Sigmoid colon (tissue), 6 donors: ENCODE measurements at regions not wholly inside any gene's neighbourhood (a gene's known extent, or its start where the extent isn't known, plus 50 kb on each side); places are given as distances from the start of the nearest gene placed in this dataset.

Experiments used
- DNase-seq: peaks from one replicate; pipeline ENCODE4 v3.0.0-alpha.2; 2019
- H3K27ac ChIP-seq, 4 donors: fragments of 200-600 bp; sonication (generic); one replicate each; pipeline ENCODE4 v1.5.1; 2016 to 2019; ENCODE audit warnings: mild to moderate bottlenecking in 1 of 4
- H3K27me3 ChIP-seq, 3 donors: fragments of 200-600 bp; sonication (generic); one replicate each; pipeline ENCODE4 v1.5.1; 2019; ENCODE audit warnings: mild to moderate bottlenecking in 1 of 3
- H3K36me3 ChIP-seq, 4 donors: fragments of 200-600 bp; sonication (generic); one replicate each; pipeline ENCODE4 v1.5.1; 2016 to 2019
- H3K4me1 ChIP-seq, 4 donors: fragments of 200-600 bp; sonication (generic); one replicate each; pipeline ENCODE4 v1.5.1; 2017 to 2019
- H3K4me3 ChIP-seq, 4 donors: fragments of 200-600 bp; sonication (generic); one replicate each; pipeline ENCODE4 v1.5.1; 2017 to 2019; ENCODE audit warnings: mild to moderate bottlenecking in 2 of 4, moderate library complexity in 1 of 4
- H3K9me3 ChIP-seq, 4 donors: fragments of 200-600 bp in 3 of 4; sonication (generic) in 3 of 4; one replicate each; pipeline versions ENCODE4 v1.5.1 to v1.6.1; 2013 to 2019
- CTCF ChIP-seq, 4 experiments: fragments of 450-650 bp in 3 of 4; fragments of 200-600 bp in 1 of 4; IDR thresholded peaks; one replicate each; pipeline ENCODE4 v1.5.1; 2016 to 2019; ENCODE audit warnings: antibody characterized with exemption in 4 of 4, mild to moderate bottlenecking in 3 of 4, moderate library complexity in 2 of 4
- EP300 ChIP-seq, 4 donors: sonication (generic); formaldehyde crosslinking; IDR thresholded peaks; one replicate each; pipeline ENCODE4 v1.6.1; 2017; ENCODE audit warnings: antibody characterized with exemption in 4 of 4
- POLR2A ChIP-seq, 2 donors: fragments of 450-650 bp; IDR thresholded peaks; one replicate each; pipeline ENCODE4 v1.6.1; 2016; ENCODE audit warnings: antibody characterized with exemption in 2 of 2, mild to moderate bottlenecking in 2 of 2, moderate library complexity in 2 of 2
- POLR2AphosphoS5 ChIP-seq, 4 donors: sonication (generic); formaldehyde crosslinking; IDR thresholded peaks; one replicate each; pipeline ENCODE4 v1.6.1; 2017; ENCODE audit warnings: antibody characterized with exemption in 4 of 4
- WGBS, 2 donors: extraction: QIAGEN DNeasy Blood & Tissue Kit; methylation state at CpG; one replicate each; pipeline ENCODE4 v1.1.7; 2013; 5-methylcytosine and 5-hydroxymethylcytosine counted together
- intact Hi-C: fragments of 100-400 bp; cut with DNase I; formaldehyde crosslinking; loops from one replicate; pipeline ENCODE4 v1.15.1; 2023
- donor health status: healthy with polysubstance abuse.
- donor health status: healthy.

GRCh38 chr2:60649721-60650120 lies 96.3 kb upstream of the BCL11A start:
- Histone ChIP-seq H3K27me3 (peaks cover 0 to 4% (median 0%) of the 10 kb centered on the region in 3 donors), H3K4me1 (peaks cover 0 to 4% (median 0%) of the 10 kb centered on the region in 4 donors), H3K4me3 (no peak overlapping the region), H3K9me3 (no peaks in the 10 kb centered on the region), H3K36me3 (no peaks in the 10 kb centered on the region), H3K27ac (no peak overlapping the region)
- intact Hi-C loops, result no loop called here
- DNase-seq, result no peak
- TF ChIP-seq POLR2AphosphoS5 (IDR thresholded peaks at IDR 0.05), result no peak
- no peak for TF ChIP-seq POLR2A (IDR thresholded peaks at IDR 0.05)
- no peak for TF ChIP-seq CTCF (IDR thresholded peaks at IDR 0.05)
- TF ChIP-seq EP300 (IDR thresholded peaks at IDR 0.05), result no peak

- no peak overlapping the region for H3K4me3 ChIP-seq
- TF ChIP-seq POLR2AphosphoS5 (IDR thresholded peaks at IDR 0.05), result no peak
- TF ChIP-seq POLR2A (IDR thresholded peaks at IDR 0.05), result no peak
- intact Hi-C loops, result no loop called here
- no peaks in the 10 kb centered on the region for H3K27me3 ChIP-seq
- no peaks in the 10 kb centered on the region for H3K9me3 ChIP-seq
- WGBS, 2 donors, result 85 to 89% methylated on average over 15 of the region's 15 CpGs
- H3K36me3 ChIP-seq, result no peaks in the 10 kb centered on the region
- DNase-seq, result no peak
- no peak overlapping the region for H3K27ac ChIP-seq
- no peaks in the 10 kb centered on the region for H3K4me1 ChIP-seq
These were observed 99.4 kb upstream of the BCL11A start for GRCh38 chr2:60652832-60653340.

GRCh38 chr2:60657673-60658072 lies 98.4 kb upstream of the PAPOLG start:
- H3K27ac ChIP-seq, result no peak overlapping the region
- no peaks in the 10 kb centered on the region for H3K27me3 ChIP-seq
- H3K36me3 ChIP-seq, result no peaks in the 10 kb centered on the region
- WGBS, 2 donors, result 80 to 90% methylated on average over 4 of the region's 4 CpGs
- intact Hi-C loops, result no loop called here
- no peaks in the 10 kb centered on the region for H3K4me1 ChIP-seq
- no peaks in the 10 kb centered on the region for H3K9me3 ChIP-seq
- DNase-seq, result no peak
- TF ChIP-seq POLR2AphosphoS5 (IDR thresholded peaks at IDR 0.05) (no peak), POLR2A (IDR thresholded peaks at IDR 0.05) (no peak), EP300 (IDR thresholded peaks at IDR 0.05) (no peak), CTCF (IDR thresholded peaks at IDR 0.05) (no peak)
- H3K4me3 ChIP-seq, result no peak overlapping the region

- DNase-seq, result no peak
- Histone ChIP-seq H3K9me3 (no peaks in the 10 kb centered on the region), H3K36me3 (no peaks in the 10 kb centered on the region), H3K4me1 (no peaks in the 10 kb centered on the region), H3K4me3 (no peak overlapping the region), H3K27ac (no peak overlapping the region), H3K27me3 (no peaks in the 10 kb centered on the region)
- WGBS, 2 donors, result 69 to 92% methylated on average over 5 of the region's 5 CpGs
- TF ChIP-seq CTCF (IDR thresholded peaks at IDR 0.05) (no peak), POLR2A (IDR thresholded peaks at IDR 0.05) (no peak), EP300 (IDR thresholded peaks at IDR 0.05) (no peak), POLR2AphosphoS5 (IDR thresholded peaks at IDR 0.05) (no peak)
- intact Hi-C loops, result no loop called here
These were observed 97.0 kb upstream of the PAPOLG start for GRCh38 chr2:60659026-60659425.

- Histone ChIP-seq H3K27me3 (no peaks in the 10 kb centered on the region), H3K4me3 (no peak overlapping the region), H3K27ac (no peak overlapping the region), H3K36me3 (no peaks in the 10 kb centered on the region), H3K4me1 (no peaks in the 10 kb centered on the region), H3K9me3 (no peaks in the 10 kb centered on the region)
- no peak for TF ChIP-seq EP300 (IDR thresholded peaks at IDR 0.05)
- no peak for TF ChIP-seq POLR2AphosphoS5 (IDR thresholded peaks at IDR 0.05)
- no peak for TF ChIP-seq CTCF (IDR thresholded peaks at IDR 0.05)
- no peak for TF ChIP-seq POLR2A (IDR thresholded peaks at IDR 0.05)
- 89 to 91% methylated on average over 1 of the region's 1 CpG for WGBS, 2 donors
- no peak for DNase-seq
- intact Hi-C loops, result no loop called here
These were observed 94.9 kb upstream of the PAPOLG start for GRCh38 chr2:60661073-60661738.
